ENCODE measurements at regions not wholly inside any gene's neighbourhood (a gene's known extent, or its start where the extent isn't known, plus 50 kb on each side); places are given as distances from the start of the nearest gene placed in this dataset.

GRCh38 chr15:96818861-96819260 lies 488.4 kb downstream of the NR2F2 start:
- H4K20me1 ChIP-seq (ENCODE audit: insufficient read depth, low read length): no peaks in the 10 kb centered on the region
- POLR2A ChIA-PET: no interaction called here
- ATAC-seq (no peak), FAIRE-seq (no peak), DNase-seq (ENCODE audit: low spot score) (no peak)
- no peak overlapping the region for H3K4me3 ChIP-seq (replicated peaks in 1 of 3; ENCODE audit: insufficient read depth in 1 of 3, low read depth in 2 of 3, low read length in 3 of 3)
- H3K4me1 ChIP-seq (ENCODE audit: insufficient read depth, low read length): no peaks in the 10 kb centered on the region
- H3K27ac ChIP-seq (ENCODE audit: extremely low read length, insufficient read depth, low read length): no peak overlapping the region
- no peak overlapping the region for H2AFZ ChIP-seq (ENCODE audit: low read length)
- no TSS peak for BruUV-seq (replicated peaks)
- H3K36me3 ChIP-seq (replicated peaks in 1 of 2; ENCODE audit: control insufficient read depth in 1 of 2, insufficient read depth in 2 of 2, low read length in 2 of 2): no peaks in the 10 kb centered on the region
- H3K79me2 ChIP-seq (ENCODE audit: insufficient read depth, low read length): no peaks in the 10 kb centered on the region
- CTCF ChIA-PET (ENCODE audit: low intra/inter-chr PET ratio, low total read pairs): no interaction called here
- intact Hi-C loops (cut with micrococcal nuclease; ENCODE audit: unreplicated experiment): loop anchor here (5.0 kb wide), 1 partner anchor 558 kb away; no protein-coding TSS in a partner anchor
- 4% methylated on average over 4 of the region's 4 CpGs for WGBS (ENCODE audit: low lambda C conversion rate)
- no peak overlapping the region for H3K9ac ChIP-seq (ENCODE audit: insufficient read depth, low read depth, low read length)
- no peaks in the 10 kb centered on the region for H3K9me3 ChIP-seq (ENCODE audit: low read length)
- H3K4me2 ChIP-seq (ENCODE audit: low read depth, low read length): no peak overlapping the region
- H3K27me3 ChIP-seq (ENCODE audit: control insufficient read depth in 1 of 2, insufficient read depth in 2 of 2, low read length in 2 of 2): no peaks in the 10 kb centered on the region; a peak in 1 of 5 replicates
- TF ChIP-seq KDM5A (IDR thresholded peaks at IDR 0.05; ENCODE audit: borderline replicate concordance, low read length): no peak
- TF ChIP-seq ZNF263 (CRISPR knock-in tag; IDR thresholded peaks at IDR 0.05): no peak
- no peak for TF ChIP-seq TFDP1 (CRISPR knock-in tag; IDR thresholded peaks at IDR 0.05; ENCODE audit: borderline replicate concordance)
- no peak for TF ChIP-seq GATAD1 (CRISPR knock-in tag; IDR thresholded peaks at IDR 0.05)
- TF ChIP-seq AHR (CRISPR knock-in tag; IDR thresholded peaks at IDR 0.05): no peak
- TF ChIP-seq ZNF616 (CRISPR knock-in tag; IDR thresholded peaks at IDR 0.05; ENCODE audit: low read depth): no peak
- TF ChIP-seq ZNF180 (CRISPR knock-in tag; IDR thresholded peaks at IDR 0.05; ENCODE audit: borderline replicate concordance, low read depth): no peak
- TF ChIP-seq NFE2L2 (IDR thresholded peaks at IDR 0.05; ENCODE audit: low read length): no peak
- TF ChIP-seq NFIB (CRISPR knock-in tag; IDR thresholded peaks at IDR 0.05; ENCODE audit: borderline replicate concordance): no peak
- TF ChIP-seq ZNF142 (CRISPR knock-in tag; IDR thresholded peaks at IDR 0.05): no peak
- no peak for TF ChIP-seq NFATC3 (CRISPR knock-in tag; IDR thresholded peaks at IDR 0.05)
- in situ Hi-C loops (cut with HindIII; ENCODE audit: extremely low pct_ligation_motif_present, low pct_unique_long_range_greater_than_20kb): no loop called here

Data from HepG2 (cell line).